ENCODE measurements at regions not wholly inside any gene's neighbourhood (a gene's known extent, or its start where the extent isn't known, plus 50 kb on each side); places are given as distances from the start of the nearest gene placed in this dataset.

DNA sequence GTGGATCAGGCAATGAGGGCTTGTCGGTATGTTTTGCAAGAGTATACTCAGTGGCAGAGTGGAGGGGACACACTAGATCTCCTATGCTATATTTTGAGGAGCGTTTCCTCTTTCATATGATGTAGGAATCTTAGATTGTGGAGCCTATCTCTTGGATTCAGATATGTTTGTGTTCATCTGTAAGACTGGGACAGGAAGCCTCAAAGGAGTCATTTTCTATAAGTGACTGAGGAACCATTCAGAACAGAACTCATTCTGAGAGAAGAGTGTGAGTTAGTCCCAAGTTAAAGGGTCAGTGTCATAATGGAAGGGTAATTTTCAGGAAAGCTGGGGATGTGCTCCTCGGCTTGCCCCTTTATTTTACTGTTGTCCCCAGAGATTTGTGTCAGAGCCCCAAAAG lies 107.7 kb downstream of the PTGS2 start:
- no peaks in the 10 kb centered on the region for H3K4me1 ChIP-seq (ENCODE audit: insufficient read depth)
- no peaks in the 10 kb centered on the region for H3K36me3 Mint-ChIP-seq (ENCODE audit: low read depth)
- DNase-seq (ENCODE audit: low spot score): no peak
- no peak overlapping the region for H3K27ac ChIP-seq (ENCODE audit: low read depth)
- peaks cover 3% of the 10 kb centered on the region for H3K27me3 Mint-ChIP-seq (ENCODE audit: insufficient read depth, low read depth, poor library complexity)
- no peaks in the 10 kb centered on the region for H3F3A ChIP-seq (replicated peaks; ENCODE audit: low read depth)
- TF ChIP-seq ZNF114 (CRISPR knock-in tag; IDR thresholded peaks at IDR 0.05): no peak
- TF ChIP-seq EZH2phosphoT487 (IDR thresholded peaks at IDR 0.05; ENCODE audit: unreplicated experiment): no peak
- TF ChIP-seq, protein P1, sequence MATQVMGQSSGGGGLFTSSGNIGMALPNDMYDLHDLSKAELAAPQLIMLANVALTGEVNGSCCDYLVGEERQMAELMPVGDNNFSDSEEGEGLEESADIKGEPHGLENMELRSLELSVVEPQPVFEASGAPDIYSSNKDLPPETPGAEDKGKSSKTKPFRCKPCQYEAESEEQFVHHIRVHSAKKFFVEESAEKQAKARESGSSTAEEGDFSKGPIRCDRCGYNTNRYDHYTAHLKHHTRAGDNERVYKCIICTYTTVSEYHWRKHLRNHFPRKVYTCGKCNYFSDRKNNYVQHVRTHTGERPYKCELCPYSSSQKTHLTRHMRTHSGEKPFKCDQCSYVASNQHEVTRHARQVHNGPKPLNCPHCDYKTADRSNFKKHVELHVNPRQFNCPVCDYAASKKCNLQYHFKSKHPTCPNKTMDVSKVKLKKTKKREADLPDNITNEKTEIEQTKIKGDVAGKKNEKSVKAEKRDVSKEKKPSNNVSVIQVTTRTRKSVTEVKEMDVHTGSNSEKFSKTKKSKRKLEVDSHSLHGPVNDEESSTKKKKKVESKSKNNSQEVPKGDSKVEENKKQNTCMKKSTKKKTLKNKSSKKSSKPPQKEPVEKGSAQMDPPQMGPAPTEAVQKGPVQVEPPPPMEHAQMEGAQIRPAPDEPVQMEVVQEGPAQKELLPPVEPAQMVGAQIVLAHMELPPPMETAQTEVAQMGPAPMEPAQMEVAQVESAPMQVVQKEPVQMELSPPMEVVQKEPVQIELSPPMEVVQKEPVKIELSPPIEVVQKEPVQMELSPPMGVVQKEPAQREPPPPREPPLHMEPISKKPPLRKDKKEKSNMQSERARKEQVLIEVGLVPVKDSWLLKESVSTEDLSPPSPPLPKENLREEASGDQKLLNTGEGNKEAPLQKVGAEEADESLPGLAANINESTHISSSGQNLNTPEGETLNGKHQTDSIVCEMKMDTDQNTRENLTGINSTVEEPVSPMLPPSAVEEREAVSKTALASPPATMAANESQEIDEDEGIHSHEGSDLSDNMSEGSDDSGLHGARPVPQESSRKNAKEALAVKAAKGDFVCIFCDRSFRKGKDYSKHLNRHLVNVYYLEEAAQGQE (IDR thresholded peaks at IDR 0.05; ENCODE audit: unreplicated experiment): no peak
- no peak for TF ChIP-seq CREB1 (CRISPR knock-in tag; IDR thresholded peaks at IDR 0.05; ENCODE audit: low read depth)
- TF ChIP-seq, protein P2, sequence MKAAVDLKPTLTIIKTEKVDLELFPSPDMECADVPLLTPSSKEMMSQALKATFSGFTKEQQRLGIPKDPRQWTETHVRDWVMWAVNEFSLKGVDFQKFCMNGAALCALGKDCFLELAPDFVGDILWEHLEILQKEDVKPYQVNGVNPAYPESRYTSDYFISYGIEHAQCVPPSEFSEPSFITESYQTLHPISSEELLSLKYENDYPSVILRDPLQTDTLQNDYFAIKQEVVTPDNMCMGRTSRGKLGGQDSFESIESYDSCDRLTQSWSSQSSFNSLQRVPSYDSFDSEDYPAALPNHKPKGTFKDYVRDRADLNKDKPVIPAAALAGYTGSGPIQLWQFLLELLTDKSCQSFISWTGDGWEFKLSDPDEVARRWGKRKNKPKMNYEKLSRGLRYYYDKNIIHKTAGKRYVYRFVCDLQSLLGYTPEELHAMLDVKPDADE (IDR thresholded peaks at IDR 0.05): no peak
- no peak for TF ChIP-seq EZH2 (IDR thresholded peaks at IDR 0.05; ENCODE audit: low read depth, unreplicated experiment)
- TF ChIP-seq POLR2AphosphoS5 (IDR thresholded peaks at IDR 0.05; ENCODE audit: low read depth): no peak
- TF ChIP-seq, protein P3, sequence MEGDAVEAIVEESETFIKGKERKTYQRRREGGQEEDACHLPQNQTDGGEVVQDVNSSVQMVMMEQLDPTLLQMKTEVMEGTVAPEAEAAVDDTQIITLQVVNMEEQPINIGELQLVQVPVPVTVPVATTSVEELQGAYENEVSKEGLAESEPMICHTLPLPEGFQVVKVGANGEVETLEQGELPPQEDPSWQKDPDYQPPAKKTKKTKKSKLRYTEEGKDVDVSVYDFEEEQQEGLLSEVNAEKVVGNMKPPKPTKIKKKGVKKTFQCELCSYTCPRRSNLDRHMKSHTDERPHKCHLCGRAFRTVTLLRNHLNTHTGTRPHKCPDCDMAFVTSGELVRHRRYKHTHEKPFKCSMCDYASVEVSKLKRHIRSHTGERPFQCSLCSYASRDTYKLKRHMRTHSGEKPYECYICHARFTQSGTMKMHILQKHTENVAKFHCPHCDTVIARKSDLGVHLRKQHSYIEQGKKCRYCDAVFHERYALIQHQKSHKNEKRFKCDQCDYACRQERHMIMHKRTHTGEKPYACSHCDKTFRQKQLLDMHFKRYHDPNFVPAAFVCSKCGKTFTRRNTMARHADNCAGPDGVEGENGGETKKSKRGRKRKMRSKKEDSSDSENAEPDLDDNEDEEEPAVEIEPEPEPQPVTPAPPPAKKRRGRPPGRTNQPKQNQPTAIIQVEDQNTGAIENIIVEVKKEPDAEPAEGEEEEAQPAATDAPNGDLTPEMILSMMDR (conservative IDR thresholded peaks at IDR 0.05; ENCODE audit: low read depth in 2 of 2): no peak
- no peak for TF ChIP-seq JUNB (IDR thresholded peaks at IDR 0.05; ENCODE audit: unreplicated experiment)
- no peak for TF ChIP-seq ZNF331 (CRISPR knock-in tag; IDR thresholded peaks at IDR 0.05; ENCODE audit: low read depth)
- TF ChIP-seq STAT1 (IDR thresholded peaks at IDR 0.05; ENCODE audit: unreplicated experiment): no peak
- TF ChIP-seq NANOG (IDR thresholded peaks at IDR 0.05; ENCODE audit: borderline replicate concordance): no peak
- TF ChIP-seq, protein P4, sequence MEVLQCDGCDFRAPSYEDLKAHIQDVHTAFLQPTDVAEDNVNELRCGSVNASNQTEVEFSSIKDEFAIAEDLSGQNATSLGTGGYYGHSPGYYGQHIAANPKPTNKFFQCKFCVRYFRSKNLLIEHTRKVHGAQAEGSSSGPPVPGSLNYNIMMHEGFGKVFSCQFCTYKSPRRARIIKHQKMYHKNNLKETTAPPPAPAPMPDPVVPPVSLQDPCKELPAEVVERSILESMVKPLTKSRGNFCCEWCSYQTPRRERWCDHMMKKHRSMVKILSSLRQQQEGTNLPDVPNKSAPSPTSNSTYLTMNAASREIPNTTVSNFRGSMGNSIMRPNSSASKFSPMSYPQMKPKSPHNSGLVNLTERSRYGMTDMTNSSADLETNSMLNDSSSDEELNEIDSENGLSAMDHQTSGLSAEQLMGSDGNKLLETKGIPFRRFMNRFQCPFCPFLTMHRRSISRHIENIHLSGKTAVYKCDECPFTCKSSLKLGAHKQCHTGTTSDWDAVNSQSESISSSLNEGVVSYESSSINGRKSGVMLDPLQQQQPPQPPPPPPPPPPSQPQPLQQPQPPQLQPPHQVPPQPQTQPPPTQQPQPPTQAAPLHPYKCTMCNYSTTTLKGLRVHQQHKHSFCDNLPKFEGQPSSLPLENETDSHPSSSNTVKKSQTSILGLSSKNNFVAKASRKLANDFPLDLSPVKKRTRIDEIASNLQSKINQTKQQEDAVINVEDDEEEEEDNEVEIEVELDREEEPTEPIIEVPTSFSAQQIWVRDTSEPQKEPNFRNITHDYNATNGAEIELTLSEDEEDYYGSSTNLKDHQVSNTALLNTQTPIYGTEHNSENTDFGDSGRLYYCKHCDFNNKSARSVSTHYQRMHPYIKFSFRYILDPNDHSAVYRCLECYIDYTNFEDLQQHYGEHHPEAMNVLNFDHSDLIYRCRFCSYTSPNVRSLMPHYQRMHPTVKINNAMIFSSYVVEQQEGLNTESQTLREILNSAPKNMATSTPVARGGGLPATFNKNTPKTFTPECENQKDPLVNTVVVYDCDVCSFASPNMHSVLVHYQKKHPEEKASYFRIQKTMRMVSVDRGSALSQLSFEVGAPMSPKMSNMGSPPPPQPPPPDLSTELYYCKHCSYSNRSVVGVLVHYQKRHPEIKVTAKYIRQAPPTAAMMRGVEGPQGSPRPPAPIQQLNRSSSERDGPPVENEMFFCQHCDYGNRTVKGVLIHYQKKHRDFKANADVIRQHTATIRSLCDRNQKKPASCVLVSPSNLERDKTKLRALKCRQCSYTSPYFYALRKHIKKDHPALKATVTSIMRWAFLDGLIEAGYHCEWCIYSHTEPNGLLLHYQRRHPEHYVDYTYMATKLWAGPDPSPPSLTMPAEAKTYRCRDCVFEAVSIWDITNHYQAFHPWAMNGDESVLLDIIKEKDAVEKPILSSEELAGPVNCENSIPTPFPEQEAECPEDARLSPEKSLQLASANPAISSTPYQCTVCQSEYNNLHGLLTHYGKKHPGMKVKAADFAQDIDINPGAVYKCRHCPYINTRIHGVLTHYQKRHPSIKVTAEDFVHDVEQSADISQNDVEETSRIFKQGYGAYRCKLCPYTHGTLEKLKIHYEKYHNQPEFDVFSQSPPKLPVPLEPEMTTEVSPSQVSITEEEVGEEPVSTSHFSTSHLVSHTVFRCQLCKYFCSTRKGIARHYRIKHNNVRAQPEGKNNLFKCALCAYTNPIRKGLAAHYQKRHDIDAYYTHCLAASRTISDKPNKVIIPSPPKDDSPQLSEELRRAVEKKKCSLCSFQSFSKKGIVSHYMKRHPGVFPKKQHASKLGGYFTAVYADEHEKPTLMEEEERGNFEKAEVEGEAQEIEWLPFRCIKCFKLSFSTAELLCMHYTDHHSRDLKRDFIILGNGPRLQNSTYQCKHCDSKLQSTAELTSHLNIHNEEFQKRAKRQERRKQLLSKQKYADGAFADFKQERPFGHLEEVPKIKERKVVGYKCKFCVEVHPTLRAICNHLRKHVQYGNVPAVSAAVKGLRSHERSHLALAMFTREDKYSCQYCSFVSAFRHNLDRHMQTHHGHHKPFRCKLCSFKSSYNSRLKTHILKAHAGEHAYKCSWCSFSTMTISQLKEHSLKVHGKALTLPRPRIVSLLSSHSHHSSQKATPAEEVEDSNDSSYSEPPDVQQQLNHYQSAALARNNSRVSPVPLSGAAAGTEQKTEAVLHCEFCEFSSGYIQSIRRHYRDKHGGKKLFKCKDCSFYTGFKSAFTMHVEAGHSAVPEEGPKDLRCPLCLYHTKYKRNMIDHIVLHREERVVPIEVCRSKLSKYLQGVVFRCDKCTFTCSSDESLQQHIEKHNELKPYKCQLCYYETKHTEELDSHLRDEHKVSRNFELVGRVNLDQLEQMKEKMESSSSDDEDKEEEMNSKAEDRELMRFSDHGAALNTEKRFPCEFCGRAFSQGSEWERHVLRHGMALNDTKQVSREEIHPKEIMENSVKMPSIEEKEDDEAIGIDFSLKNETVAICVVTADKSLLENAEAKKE (CRISPR knock-in tag; IDR thresholded peaks at IDR 0.05): no peak
- H3K4me2 ChIP-seq: no peak overlapping the region
- H4K20me1 ChIP-seq (replicated peaks; ENCODE audit: insufficient read depth): no peaks in the 10 kb centered on the region
- H3K79me2 ChIP-seq (replicated peaks; ENCODE audit: insufficient read depth): no peaks in the 10 kb centered on the region
- H2AFZ ChIP-seq: no peak overlapping the region
- peaks cover 3% of the 10 kb centered on the region; the same call in 1 of the 2 replicates for H3K9me2 ChIP-seq (ENCODE audit: insufficient read depth)
- H3K9me3 Mint-ChIP-seq: no peaks in the 10 kb centered on the region
- no peak for ATAC-seq
- H3K4me3 ChIP-seq: no peak overlapping the region
- no peaks in the 10 kb centered on the region for H3K36me3 ChIP-seq (ENCODE audit: insufficient read depth)
- no peak overlapping the region for H3K4me3 Mint-ChIP-seq
- no peaks in the 10 kb centered on the region for H3K27me3 ChIP-seq (ENCODE audit: insufficient read depth)
- H3K4me1 Mint-ChIP-seq: no peaks in the 10 kb centered on the region
- H3K27ac Mint-ChIP-seq: no peak overlapping the region

All from GM23338 (cell line).